ENCODE measurements at regions not wholly inside any gene's neighbourhood (a gene's known extent, or its start where the extent isn't known, plus 50 kb on each side); places are given as distances from the start of the nearest gene placed in this dataset.

- no peak for DNase-seq (ENCODE audit: low read depth, low spot score)
Measured at GRCh38 chr2:163541943-163542342, 193.9 kb downstream of the FIGN start.

GRCh38 chr2:163541495-163541894, 194.3 kb downstream of the FIGN start:
- no peak for DNase-seq (ENCODE audit: low read depth, low spot score)

- no peak for DNase-seq (ENCODE audit: low read depth, low spot score)
Measured at GRCh38 chr2:163528640-163529217, 207.1 kb downstream of the FIGN start.

GRCh38 chr2:163527381-163527780, 208.4 kb downstream of the FIGN start:
- DNase-seq (ENCODE audit: low read depth, low spot score): no peak

- DNase-seq (ENCODE audit: low read depth, low spot score): no peak
Measured at GRCh38 chr2:163518762-163519161, 217.0 kb downstream of the FIGN start.

GRCh38 chr2:163515836-163516235, 220.0 kb downstream of the FIGN start:
- no peak for DNase-seq (ENCODE audit: low read depth, low spot score)

- no peak for DNase-seq (ENCODE audit: low read depth, low spot score)
Measured at GRCh38 chr2:163505281-163505680, 230.5 kb downstream of the FIGN start.

- no peak for DNase-seq (ENCODE audit: low read depth, low spot score)
Measured at GRCh38 chr2:163493359-163494298, 242.2 kb downstream of the FIGN start.

- no peak for DNase-seq (ENCODE audit: low read depth, low spot score)
Measured at GRCh38 chr2:163491850-163492249, 244.0 kb downstream of the FIGN start.

GRCh38 chr2:163490281-163490680, 245.5 kb downstream of the FIGN start:
- no peak for DNase-seq (ENCODE audit: low read depth, low spot score)

GRCh38 chr2:163481515-163481914, 254.3 kb downstream of the FIGN start:
- no peak for DNase-seq (ENCODE audit: low read depth, low spot score)

- no peak for DNase-seq (ENCODE audit: low read depth, low spot score)
Measured at GRCh38 chr2:163479599-163479998, 256.2 kb downstream of the FIGN start.

GRCh38 chr2:163475815-163476214, 260.0 kb downstream of the FIGN start:
- DNase-seq (ENCODE audit: low read depth, low spot score): peak; percentile 56

- no peak for DNase-seq (ENCODE audit: low read depth, low spot score)
Measured at GRCh38 chr2:163474889-163475288, 260.9 kb downstream of the FIGN start.

- DNase-seq (ENCODE audit: low read depth, low spot score): no peak
Measured at GRCh38 chr2:163474319-163474744, 261.5 kb downstream of the FIGN start.

- DNase-seq (ENCODE audit: low read depth, low spot score): no peak
Measured at GRCh38 chr2:163471947-163472346, 263.9 kb downstream of the FIGN start.

GRCh38 chr2:163469561-163469962, 266.2 kb downstream of the FIGN start:
- DNase-seq (ENCODE audit: low read depth, low spot score): no peak

GRCh38 chr2:163467251-163467630, 268.6 kb downstream of the FIGN start:
- DNase-seq (ENCODE audit: low read depth, low spot score): no peak

GRCh38 chr2:163466331-163467250, 269.2 kb downstream of the FIGN start:
- DNase-seq (ENCODE audit: low read depth, low spot score): no peak

GRCh38 chr2:163465440-163465839, 270.4 kb downstream of the FIGN start:
- no peak for DNase-seq (ENCODE audit: low read depth, low spot score)

- no peak for DNase-seq (ENCODE audit: low read depth, low spot score)
Measured at GRCh38 chr2:163463411-163463810, 272.4 kb downstream of the FIGN start.

GRCh38 chr2:163462993-163463392, 272.8 kb downstream of the FIGN start:
- no peak for DNase-seq (ENCODE audit: low read depth, low spot score)

Data from brain pericyte (primary cell).